ENCODE measurements at regions not wholly inside any gene's neighbourhood (a gene's known extent, or its start where the extent isn't known, plus 50 kb on each side); places are given as distances from the start of the nearest gene placed in this dataset.

GRCh38 chr18:78034755-78035154 lies 785.1 kb downstream of the GALR1 start:
- Histone ChIP-seq H3K4me3 (replicated peaks in 1 of 4; ENCODE audit: control extremely low read depth in 1 of 4, insufficient read depth in 1 of 4, low read depth in 3 of 4, low read length in 4 of 4) (no peak overlapping the region), H4K20me1 (ENCODE audit: control insufficient read depth, extremely low read depth, insufficient read depth, low read length) (no peaks in the 10 kb centered on the region), H3K27ac (ENCODE audit: insufficient read depth, low read length) (no peak overlapping the region), H2AFZ (ENCODE audit: low read length) (no peak overlapping the region), H3K36me3 (ENCODE audit: control insufficient read depth, insufficient read depth, low read length) (no peaks in the 10 kb centered on the region), H3K9ac (ENCODE audit: insufficient read depth, low read length) (no peak overlapping the region), H3K27me3 (ENCODE audit: control insufficient read depth, insufficient read depth, low read length) (no peaks in the 10 kb centered on the region), H3K4me2 (ENCODE audit: extremely low read depth, insufficient read depth, low read length) (no peak overlapping the region), H3K9me3 (ENCODE audit: control insufficient read depth, insufficient read depth, low read depth, low read length) (no peaks in the 10 kb centered on the region), H3K79me2 (ENCODE audit: control insufficient read depth, insufficient read depth, low read length) (no peaks in the 10 kb centered on the region), H3K4me1 (ENCODE audit: control insufficient read depth, extremely low read depth, insufficient read depth, low read length) (no peaks in the 10 kb centered on the region)
- DNase-seq (ENCODE audit: low read depth in 2 of 2) = no peak
- no peak for TF ChIP-seq EZH2 (IDR thresholded peaks at IDR 0.05; ENCODE audit: low read length, missing control alignments)
- TF ChIP-seq, protein P1, sequence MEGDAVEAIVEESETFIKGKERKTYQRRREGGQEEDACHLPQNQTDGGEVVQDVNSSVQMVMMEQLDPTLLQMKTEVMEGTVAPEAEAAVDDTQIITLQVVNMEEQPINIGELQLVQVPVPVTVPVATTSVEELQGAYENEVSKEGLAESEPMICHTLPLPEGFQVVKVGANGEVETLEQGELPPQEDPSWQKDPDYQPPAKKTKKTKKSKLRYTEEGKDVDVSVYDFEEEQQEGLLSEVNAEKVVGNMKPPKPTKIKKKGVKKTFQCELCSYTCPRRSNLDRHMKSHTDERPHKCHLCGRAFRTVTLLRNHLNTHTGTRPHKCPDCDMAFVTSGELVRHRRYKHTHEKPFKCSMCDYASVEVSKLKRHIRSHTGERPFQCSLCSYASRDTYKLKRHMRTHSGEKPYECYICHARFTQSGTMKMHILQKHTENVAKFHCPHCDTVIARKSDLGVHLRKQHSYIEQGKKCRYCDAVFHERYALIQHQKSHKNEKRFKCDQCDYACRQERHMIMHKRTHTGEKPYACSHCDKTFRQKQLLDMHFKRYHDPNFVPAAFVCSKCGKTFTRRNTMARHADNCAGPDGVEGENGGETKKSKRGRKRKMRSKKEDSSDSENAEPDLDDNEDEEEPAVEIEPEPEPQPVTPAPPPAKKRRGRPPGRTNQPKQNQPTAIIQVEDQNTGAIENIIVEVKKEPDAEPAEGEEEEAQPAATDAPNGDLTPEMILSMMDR (conservative IDR thresholded peaks at IDR 0.05 in 1 of 2, IDR thresholded peaks at IDR 0.05 in 1 of 2; ENCODE audit: low read depth in 1 of 2, low read length in 2 of 2) = no peak

- Histone ChIP-seq H3K79me2 (ENCODE audit: control insufficient read depth, insufficient read depth, low read length) (no peaks in the 10 kb centered on the region), H2AFZ (ENCODE audit: low read length) (no peak overlapping the region), H3K27ac (ENCODE audit: insufficient read depth, low read length) (no peak overlapping the region), H3K4me1 (ENCODE audit: control insufficient read depth, extremely low read depth, insufficient read depth, low read length) (no peaks in the 10 kb centered on the region), H3K9ac (ENCODE audit: insufficient read depth, low read length) (no peak overlapping the region), H3K4me3 (replicated peaks in 1 of 4; ENCODE audit: control extremely low read depth in 1 of 4, insufficient read depth in 1 of 4, low read depth in 3 of 4, low read length in 4 of 4) (no peak overlapping the region), H3K27me3 (ENCODE audit: control insufficient read depth, insufficient read depth, low read length) (no peaks in the 10 kb centered on the region), H4K20me1 (ENCODE audit: control insufficient read depth, extremely low read depth, insufficient read depth, low read length) (no peaks in the 10 kb centered on the region), H3K4me2 (ENCODE audit: extremely low read depth, insufficient read depth, low read length) (no peak overlapping the region), H3K36me3 (ENCODE audit: control insufficient read depth, insufficient read depth, low read length) (no peaks in the 10 kb centered on the region), H3K9me3 (ENCODE audit: control insufficient read depth, insufficient read depth, low read depth, low read length) (no peaks in the 10 kb centered on the region)
- DNase-seq (ENCODE audit: low read depth in 2 of 2) = no peak
- TF ChIP-seq, protein P1 (conservative IDR thresholded peaks at IDR 0.05 in 1 of 2, IDR thresholded peaks at IDR 0.05 in 1 of 2; ENCODE audit: low read depth in 1 of 2, low read length in 2 of 2) = no peak
- TF ChIP-seq EZH2 (IDR thresholded peaks at IDR 0.05; ENCODE audit: low read length, missing control alignments) = no peak
Measured at GRCh38 chr18:78041218-78041617, 791.6 kb downstream of the GALR1 start.

DNA sequence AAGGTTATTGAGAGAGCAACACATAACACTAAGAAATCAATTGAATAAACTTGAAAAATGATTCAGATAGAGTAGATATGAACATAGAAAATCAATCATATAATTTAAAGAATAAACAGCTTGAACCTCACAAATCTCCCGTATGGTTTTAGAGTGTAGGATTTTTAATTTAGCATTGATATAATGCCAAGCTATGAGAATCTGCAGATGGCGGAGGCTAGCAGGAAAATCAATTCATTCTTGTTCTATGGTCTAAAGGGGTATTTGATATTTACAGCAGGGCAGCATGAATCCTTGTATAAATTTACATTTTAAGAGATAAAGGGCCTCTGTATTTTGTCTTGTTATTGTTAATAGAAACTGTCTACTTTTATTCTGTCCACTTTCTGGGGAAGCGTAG lies 797.0 kb downstream of the GALR1 start:
- H3K9ac ChIP-seq (ENCODE audit: insufficient read depth, low read length) = no peak overlapping the region
- H3K27ac ChIP-seq (ENCODE audit: insufficient read depth, low read length) = no peak overlapping the region
- H3K79me2 ChIP-seq (ENCODE audit: control insufficient read depth, insufficient read depth, low read length) = no peaks in the 10 kb centered on the region
- H3K4me3 ChIP-seq (replicated peaks in 1 of 4; ENCODE audit: control extremely low read depth in 1 of 4, insufficient read depth in 1 of 4, low read depth in 3 of 4, low read length in 4 of 4) = no peak overlapping the region
- H4K20me1 ChIP-seq (ENCODE audit: control insufficient read depth, extremely low read depth, insufficient read depth, low read length) = no peaks in the 10 kb centered on the region
- no peaks in the 10 kb centered on the region for H3K27me3 ChIP-seq (ENCODE audit: control insufficient read depth, insufficient read depth, low read length)
- no peaks in the 10 kb centered on the region for H3K9me3 ChIP-seq (ENCODE audit: control insufficient read depth, insufficient read depth, low read depth, low read length)
- no peak for DNase-seq (ENCODE audit: low read depth in 2 of 2)
- H3K4me2 ChIP-seq (ENCODE audit: extremely low read depth, insufficient read depth, low read length) = no peak overlapping the region
- no peaks in the 10 kb centered on the region for H3K4me1 ChIP-seq (ENCODE audit: control insufficient read depth, extremely low read depth, insufficient read depth, low read length)
- no peaks in the 10 kb centered on the region for H3K36me3 ChIP-seq (ENCODE audit: control insufficient read depth, insufficient read depth, low read length)
- no peak for TF ChIP-seq EZH2 (IDR thresholded peaks at IDR 0.05; ENCODE audit: low read length, missing control alignments)
- TF ChIP-seq, protein P1 (conservative IDR thresholded peaks at IDR 0.05 in 1 of 2, IDR thresholded peaks at IDR 0.05 in 1 of 2; ENCODE audit: low read depth in 1 of 2, low read length in 2 of 2) = no peak
- no peak overlapping the region for H2AFZ ChIP-seq (ENCODE audit: low read length)

Measured in fibroblast of lung (primary cell).